Nucleus accumbens (tissue), 56 donors: ENCODE measurements at regions not wholly inside any gene's neighbourhood (a gene's known extent, or its start where the extent isn't known, plus 50 kb on each side); places are given as distances from the start of the nearest gene placed in this dataset.

ENCODE experiments used
- DNase-seq, 56 donors: peaks; one replicate each; lab custom pipeline; 2025; lab: John Stamatoyannopoulos, UW

DNA sequence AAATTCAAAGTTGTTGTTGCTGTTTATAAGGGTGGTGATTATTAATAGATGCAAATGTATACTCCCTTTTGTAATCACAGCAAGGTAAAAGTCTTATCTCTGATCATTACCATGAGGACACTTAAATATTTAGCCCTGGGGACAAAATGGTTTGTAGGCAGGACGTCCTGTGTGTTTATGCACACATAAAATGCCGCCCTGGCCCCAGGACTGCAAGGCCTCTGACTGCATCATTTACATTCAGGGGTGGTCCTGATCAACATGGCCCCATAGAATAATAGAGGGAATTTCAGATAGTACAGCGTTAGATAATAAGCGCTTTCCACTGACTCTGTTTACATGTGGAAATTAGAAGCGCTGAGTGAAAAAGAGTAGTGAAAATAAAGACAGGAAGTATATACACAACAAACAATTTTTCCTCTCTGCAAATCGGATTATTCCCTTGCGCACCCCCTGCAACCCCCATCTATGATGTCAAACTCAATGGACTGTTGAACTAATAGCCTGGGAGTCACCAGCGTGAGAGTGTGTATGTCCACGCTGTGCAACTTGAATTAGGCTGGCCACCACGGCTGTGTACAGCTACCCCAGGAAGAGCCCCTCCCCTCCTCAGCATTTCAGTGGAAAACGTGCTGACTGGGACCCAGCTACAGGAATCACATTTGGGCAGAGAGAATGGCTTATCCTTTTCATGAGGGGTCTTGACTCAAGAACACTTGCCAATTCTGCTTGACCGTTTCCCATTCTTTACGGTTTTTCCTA is 291.5 kb downstream of the SOX11 start:
- DNase-seq: no peak

DNA sequence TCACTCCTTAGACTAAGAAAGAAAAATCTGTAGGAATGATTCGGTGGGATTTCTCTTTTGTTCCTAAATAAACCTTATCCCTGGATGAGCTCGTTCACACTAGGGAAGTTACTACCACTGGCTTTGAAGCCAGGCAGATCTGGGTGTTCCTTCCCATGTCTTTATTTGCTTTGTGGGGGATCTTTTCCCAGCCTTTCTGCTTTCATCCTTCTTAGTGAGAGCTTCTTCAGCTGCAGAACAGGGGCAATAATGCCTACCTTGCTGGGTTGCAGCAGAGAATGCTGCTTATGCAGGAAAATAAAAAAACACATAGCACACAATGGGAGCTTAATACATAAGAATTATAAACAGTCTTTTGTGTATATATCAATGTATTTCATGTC is 292.1 kb downstream of the SOX11 start:
- no peak for DNase-seq

DNA sequence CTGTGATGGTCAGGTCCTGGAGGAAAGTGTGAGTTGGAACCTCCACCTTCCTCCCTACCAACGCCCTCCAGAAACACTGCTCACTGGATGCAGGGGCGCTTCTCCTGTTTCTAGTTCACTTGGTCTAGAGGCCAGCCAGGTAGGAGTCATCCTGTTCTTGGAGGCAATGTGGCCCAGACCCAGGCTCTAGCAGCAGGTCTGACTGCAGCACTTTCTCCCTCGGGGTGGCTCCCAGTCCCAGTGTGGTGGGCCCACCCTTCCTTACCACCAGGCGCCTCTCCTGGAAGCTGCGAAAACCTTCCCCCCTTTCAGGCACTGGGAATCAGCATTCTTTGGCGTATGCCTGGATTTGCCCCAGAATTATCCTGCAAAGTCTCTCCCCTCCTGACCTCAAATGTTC is 292.8 kb downstream of the SOX11 start:
- DNase-seq: no peak

DNA sequence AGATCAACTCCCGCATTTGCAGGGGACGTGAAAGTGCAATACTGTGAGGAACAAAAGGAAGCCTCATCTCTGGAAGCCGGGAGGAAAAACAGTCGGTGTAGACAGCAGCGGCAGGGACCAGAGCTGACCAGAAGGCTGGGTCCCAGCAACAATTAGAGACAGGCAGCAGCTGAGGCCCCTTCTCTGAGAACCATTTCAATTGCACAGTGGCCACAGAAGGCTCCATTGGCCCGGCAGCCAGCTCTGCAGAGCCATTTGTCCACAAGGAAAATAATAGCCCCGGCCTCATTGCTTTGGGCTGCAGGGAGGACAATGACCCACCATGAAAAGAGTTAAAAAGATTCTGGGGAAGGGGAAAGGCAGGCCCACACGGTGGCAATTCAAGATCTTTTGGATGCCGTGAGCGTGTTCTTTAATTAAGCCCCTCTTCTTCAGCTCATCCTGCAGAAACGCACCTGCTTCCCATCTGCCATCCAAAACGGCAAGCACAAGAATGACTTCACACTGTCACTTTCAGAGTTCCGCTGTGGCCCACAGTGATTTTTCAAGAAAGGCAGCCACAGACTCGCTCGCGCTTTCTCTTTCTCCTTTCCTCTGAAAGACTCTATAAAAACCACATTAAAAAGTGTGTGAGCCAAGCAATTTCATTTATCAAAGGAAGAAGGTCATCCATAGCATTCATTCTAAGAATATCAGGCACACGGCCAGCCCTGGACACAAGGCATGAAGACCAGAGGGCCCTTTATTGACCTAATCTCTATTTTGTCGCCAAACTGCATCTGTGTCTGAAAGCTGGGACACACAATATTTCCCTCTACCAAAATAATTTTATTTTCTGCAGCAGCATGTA is 293.6 kb downstream of the SOX11 start:
- DNase-seq: peak in 4 of 56 donors; percentile 15 to 36 (median 26)

DNA sequence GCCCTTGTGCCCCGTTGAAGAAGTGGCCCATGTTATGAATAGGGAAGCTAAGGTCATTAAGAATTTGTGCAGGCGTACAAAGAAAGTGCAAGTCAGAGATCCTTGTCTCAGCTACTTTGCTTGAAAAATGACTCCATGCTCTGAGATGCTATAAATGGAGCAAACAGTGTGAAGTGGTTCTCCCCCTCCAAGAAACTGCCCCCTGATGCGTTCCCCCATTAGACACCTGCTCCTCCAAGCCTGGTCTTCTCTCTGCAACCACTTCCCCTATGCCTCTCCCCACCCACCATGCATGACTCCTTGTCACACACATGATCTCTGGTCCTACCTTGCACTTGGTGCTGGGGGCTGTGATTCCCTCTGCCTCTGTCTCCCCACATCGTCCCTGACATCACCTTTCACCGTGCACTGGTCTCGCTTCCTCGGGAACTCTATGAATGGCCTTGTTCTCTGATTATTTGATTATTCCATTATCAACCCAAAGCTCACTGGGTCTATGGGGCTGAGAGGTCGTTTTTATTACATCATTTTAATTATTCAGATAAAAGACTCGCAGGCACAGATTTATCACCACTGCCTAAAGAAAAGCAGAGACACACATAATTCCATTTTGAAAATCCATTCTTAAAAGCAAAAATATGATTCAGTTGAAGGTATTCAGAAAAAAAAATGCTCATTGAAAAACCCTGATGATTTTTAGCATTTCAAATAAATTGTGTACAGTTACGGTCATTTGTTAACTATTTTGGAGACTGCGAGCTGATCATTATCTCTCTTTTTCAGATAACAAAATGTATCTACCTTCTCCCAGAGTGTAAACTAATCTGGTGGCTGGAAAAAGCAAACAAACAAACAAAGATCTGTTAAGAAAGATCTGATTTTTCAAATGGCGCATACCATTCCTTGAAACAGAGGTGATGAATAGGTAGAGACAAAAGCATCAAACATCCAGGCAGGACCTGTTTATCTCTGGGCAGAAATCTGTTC is 294.9 kb downstream of the SOX11 start:
- DNase-seq: no peak

DNA sequence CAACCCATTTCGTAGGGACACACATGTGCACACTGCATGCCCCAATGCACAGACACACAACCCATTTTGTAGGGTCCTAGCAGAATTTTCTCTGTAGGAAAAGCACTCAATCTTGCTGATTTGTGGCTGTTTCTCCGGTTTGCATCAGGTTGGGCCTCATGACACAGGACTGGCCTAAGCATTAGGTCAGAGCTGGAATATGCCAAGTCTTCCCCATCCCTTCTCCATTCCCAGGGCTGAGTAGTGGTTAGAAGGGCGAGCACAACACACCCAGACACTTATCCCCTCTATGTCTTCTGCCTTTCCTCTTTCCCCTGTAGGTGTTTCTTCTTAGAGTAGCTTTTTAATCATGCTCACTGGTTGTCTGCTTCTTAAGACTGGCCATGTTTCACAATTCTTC is 295.9 kb downstream of the SOX11 start:
- no peak for DNase-seq

DNA sequence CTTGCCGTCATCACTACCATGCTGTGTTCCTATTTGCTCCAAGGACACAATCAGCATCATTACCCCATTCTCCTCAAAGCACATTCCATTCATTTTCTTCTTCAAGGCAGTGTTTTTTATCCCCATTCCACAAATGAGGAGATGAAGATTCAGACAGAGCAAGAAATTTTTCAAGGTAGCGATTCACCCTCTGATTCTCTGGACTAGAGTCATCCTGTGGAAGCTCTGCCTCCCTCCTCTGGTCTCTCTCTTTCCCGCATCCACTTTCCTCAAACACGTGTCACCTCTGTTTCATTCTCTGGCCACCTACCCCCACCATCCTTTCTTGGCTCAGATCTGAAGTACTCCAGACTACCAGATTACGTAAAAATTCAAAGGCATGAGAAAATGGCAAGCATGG is 297.9 kb downstream of the SOX11 start:
- DNase-seq: no peak

DNA sequence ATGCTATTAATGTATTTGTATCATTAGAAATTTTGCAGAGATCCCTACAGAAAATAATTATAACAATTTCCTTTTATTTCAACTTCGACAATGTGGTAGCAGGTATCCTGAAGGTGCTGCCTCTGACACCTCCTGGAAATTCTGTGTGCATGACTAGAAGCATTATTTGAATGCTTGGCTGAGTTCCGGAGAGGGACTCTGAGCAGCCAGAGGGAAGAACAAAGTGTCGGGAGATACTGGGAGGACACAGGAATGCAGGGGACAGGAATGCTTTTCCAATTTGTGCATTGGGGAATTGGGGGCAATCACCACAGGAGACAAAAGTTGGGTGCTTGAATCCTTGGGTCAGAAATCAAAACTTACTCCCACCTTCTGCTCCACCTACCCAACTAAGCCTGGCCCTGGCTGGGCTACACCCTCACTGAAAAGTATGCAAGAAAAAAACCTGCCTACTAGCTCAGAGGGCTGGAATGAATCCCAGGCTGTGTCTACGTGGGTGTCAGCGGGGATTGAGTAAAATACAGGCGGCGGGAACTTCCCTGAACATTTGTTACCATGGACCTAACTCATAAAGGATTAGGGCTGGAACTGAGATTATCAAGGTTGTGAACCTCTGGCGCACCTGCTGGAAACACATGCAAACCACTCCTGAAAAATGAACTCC is 299.3 kb downstream of the SOX11 start:
- peak in 3 of 56 donors; percentile 11 to 46 (median 27) for DNase-seq

DNA sequence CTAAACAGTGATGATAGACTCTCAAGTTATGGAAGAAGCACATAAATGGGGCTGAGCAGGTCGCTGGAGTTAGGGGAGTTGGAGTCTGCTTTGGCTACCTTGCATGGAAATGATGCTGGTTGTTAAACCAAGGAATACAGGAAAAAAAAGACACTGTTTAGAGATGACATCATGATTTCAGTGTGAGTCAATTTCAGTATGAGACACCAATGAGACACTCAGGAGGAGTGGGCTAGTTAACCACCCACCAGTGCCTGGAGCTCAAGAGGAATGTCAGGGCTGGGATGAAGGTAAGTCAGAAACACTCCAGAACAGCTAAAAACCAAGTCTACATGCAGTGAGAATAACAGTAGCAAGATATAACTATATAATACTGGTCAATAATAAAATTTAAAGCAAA is 303.6 kb downstream of the SOX11 start:
- no peak for DNase-seq

DNA sequence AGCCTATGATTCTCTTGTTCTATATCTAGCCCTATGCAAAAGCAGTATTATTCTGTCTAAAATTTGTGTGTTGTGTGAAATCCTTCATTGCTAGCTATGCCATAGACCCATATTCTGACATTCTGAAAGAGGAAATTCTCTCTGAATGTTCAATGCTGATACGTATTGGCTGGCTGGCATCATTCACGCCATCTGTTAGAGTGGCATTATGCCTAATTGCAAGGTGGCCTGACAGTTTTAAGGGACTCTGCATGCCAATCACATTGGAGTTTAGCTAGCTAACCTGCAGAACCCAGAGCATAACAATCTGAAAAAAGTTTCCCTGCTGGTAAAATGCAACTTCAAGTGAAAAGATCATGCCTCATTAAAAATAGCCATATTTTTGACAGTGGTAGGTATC is 316.0 kb downstream of the SOX11 start:
- DNase-seq: no peak

DNA sequence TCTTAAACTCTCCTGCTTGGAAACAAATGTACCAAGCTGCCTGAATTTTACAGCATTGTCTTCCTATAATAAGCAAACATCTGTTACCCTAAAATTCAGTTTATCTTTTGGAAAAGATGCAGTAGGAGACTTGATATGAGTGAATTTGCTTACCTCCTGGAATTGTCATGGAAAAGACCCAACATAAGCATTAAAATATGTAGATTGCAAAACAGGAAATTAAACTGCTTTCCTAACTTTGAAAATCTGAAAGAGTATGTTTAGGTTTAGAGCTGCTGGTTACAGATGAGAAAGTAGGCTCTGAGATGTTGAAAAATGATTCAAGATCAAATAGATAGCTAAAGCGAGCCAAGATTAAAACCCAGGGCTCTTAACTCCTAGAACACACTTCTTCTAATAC is 316.5 kb downstream of the SOX11 start:
- no peak for DNase-seq

DNA sequence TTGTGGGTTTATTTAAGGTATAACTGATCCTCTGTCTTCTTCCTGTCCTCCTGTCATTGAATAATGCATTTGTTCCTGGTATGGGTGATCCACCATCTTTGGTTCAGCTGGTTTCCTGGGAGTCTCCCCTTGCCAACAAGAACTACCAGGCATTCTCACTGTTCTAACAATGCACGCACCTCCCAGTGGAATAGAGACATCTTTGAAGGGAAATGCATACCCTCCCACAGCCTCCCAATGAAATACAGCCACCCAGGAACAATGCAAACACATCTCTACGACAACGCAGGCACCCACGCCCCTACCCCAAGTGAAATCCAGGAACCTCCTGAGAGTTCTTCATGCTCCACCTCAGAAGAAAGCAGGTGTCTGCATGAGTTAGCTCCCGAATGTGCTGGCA is 318.0 kb downstream of the SOX11 start:
- no peak for DNase-seq

DNA sequence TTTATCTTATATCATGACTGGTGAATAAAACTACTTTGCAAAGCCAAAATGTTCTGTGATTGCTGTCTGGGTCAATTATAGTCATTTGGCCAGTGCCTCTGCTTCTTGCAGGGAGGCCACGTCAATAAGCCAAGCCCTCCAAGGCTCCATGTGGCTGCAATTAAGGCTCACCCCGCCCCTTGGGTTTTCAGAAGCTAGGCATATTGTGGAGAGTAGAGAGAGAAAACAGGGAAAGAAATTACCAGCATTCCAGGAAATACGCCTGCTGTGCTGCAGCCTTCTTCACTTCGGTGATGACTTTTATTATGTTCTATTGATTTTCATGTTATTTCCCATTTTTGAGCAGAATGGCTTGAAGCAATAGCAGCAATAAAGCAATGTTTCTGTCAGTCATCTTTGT is 319.7 kb downstream of the SOX11 start:
- no peak for DNase-seq

DNA sequence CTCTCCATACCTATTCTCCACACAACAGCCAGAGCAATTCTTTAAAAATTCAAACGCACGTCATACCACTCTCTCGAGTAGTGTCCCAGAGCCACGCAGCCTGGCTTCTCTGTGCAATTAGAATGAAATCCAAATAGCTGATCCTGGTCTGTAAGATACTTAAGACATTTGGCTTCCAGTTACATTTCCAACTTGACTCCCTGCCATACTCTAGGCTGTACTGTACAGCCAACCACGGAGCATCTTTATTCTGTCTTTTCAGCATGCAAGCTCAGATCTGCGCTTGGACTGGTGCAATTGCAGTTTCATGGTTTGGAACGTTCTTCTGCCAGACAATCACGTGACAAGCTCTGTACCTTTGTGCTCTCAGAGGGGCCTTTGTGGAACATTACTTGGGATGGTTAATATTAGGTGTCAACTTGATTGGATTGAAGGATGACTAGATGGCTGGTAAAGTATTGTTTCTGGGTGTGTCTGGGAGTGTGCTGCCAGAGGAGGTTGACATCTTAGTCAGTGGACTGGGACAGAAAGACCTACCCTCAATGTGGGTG is 325.6 kb downstream of the SOX11 start:
- no peak for DNase-seq

DNA sequence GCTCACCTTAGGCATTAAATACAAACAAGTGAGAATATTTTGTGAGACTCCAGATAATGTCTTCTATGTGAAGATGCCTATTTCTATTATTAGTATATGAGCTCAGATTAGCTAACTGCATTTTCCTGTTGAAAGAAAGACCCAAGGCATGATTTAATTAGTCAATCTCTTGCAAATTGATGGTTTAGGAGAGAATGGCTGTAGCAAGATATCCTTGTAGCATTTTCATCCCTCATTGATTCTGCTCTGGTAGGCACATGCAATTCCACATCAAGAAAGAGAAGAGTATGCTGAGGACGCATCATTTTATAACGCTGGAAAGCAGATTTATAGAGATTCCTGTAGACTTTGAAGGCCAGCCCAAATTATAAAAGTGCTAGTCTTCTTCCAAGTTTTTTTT is 332.0 kb downstream of the SOX11 start:
- DNase-seq: no peak

DNA sequence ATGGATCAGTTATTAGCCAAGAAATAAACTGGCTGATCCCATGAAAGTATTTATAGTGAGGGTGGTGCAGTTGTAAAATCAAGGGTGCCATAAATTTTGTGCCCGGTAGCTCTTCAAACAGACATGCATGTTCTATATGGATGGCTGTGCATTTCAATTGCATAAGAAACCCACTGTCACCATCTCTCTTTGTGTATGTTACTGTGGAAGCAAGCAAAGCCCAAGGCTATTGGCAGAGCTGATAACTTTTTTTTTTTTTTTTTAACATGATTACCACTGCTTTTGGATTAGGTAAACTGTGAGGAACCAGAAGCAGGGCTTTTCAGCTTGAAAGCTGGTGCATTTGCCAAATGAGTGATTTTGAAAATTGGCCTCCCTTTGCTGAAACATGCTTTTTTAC is 332.6 kb downstream of the SOX11 start:
- DNase-seq: no peak

DNA sequence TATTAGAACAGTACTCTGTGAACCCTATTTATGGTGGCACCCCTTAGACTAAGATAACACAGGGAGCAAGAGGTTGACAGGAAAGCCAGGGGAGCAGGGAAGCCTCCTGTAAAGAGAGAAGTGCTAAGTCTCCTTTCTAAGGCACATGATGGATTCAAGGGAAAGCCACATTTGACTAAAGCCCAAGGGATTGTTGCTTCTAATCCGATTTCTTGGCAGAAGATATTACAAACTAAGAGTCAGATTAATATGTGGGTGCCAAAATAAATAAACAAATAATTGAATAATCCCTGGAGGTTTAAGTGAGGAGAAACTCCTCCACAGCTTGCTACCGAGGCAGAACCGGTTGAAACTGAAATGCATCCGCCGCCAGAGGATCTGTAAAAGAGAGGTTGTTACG is 333.2 kb downstream of the SOX11 start:
- no peak for DNase-seq

DNA sequence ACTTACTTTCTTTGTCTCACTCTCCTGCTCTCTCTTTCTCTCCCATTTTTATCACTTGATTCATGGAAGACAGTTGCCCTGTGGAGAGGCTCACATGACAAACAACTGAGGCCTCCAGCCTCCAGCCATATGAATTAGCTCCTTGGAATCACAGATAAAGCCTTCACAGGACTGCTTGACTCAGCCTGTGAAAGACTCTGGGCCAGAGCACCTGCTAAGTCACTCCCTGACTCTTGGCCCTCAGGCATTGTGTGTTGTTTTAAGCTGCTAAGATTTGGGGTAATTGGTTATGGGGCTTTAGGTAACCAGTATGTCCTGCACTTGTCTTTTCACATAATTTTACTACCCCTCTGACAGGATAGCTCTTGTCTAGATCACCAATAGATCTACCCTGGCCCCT is 334.9 kb downstream of the SOX11 start:
- DNase-seq: no peak

DNA sequence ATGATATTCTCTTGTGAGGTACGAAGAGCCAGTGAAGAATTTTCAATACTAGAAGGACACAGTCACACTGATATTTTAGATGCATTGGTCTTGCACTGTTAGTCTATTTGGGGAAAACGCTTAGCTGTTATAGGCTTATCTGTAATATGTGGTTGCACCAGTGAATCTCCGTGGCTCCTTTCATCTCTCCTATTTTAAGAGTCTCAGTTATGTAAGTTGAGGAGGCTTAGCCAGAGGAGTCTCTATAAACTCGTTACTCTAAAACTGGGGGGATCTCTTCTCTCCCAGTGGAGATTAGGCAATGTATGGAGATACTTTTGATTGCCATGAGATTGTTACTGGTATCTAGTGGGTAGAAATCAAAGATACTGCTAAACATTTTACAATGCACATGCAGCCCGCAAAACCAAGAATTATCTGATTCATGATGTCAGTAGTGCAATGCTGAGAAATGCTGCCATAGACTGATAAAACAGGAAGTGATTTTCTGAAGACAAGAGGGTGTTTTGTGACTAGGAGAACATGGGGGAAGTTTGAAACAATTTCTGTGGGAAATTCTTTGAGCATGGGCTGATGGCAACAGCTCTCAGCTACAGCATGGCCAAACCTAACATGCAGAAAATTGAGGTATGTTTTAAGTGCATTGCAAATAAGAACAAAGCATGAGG is 339.1 kb downstream of the SOX11 start:
- no peak for DNase-seq
